IPS DF 6.9 (cell line): ENCODE measurements at regions not wholly inside any gene's neighbourhood (a gene's known extent, or its start where the extent isn't known, plus 50 kb on each side); places are given as distances from the start of the nearest gene placed in this dataset.

Experiments used
- DNase-seq: peaks from one replicate; pipeline ENCODE4 v3.0.0-alpha.2; 2013; ENCODE audit warnings: low read depth, low spot score
- H3K27ac ChIP-seq: one replicate; pipeline ENCODE4 v1.5.1; 2013; ENCODE audit warnings: low read length, control low read depth
- H3K27me3 ChIP-seq: 2 replicates; pipeline ENCODE4 v1.6.1; 2013; ENCODE audit warnings: mild to moderate bottlenecking, low read length; ENCODE audit not compliant: control insufficient read depth, insufficient read depth
- H3K36me3 ChIP-seq: 2 replicates; pipeline ENCODE4 v1.6.1; 2013; ENCODE audit warnings: low read length; ENCODE audit not compliant: control insufficient read depth, insufficient read depth
- H3K4me1 ChIP-seq: 2 replicates; pipeline ENCODE4 v1.6.1; 2013; ENCODE audit warnings: low read length; ENCODE audit not compliant: control insufficient read depth, insufficient read depth
- H3K4me3 ChIP-seq: 2 replicates; pipeline ENCODE4 v1.5.1; 2013; ENCODE audit warnings: mild to moderate bottlenecking, low read length
- H3K9me3 ChIP-seq: 2 replicates; pipeline ENCODE4 v1.6.1; 2013; ENCODE audit warnings: low read length, inconsistent platforms; ENCODE audit not compliant: control insufficient read depth, insufficient read depth
- WGBS: extraction: QIAGEN DNeasy Blood & Tissue Kit; methylation state at CpG from one replicate; pipeline ENCODE4 v1.1.7; 2013; ENCODE audit warnings: mixed read lengths, missing lambda C conversion rate; ENCODE audit not compliant: insufficient read length, insufficient coverage; 5-methylcytosine and 5-hydroxymethylcytosine counted together

GRCh38 chr2:129334128-129334527 is 645.3 kb upstream of the RAB6C start:
- WGBS = no CpG with 5 or more reads among the region's 5 CpGs
- H3K4me1 ChIP-seq = no peaks in the 10 kb centered on the region
- H3K27me3 ChIP-seq = no peaks in the 10 kb centered on the region
- no peak overlapping the region for H3K27ac ChIP-seq
- DNase-seq = no peak
- H3K4me3 ChIP-seq = no peak overlapping the region
- no peaks in the 10 kb centered on the region for H3K36me3 ChIP-seq
- H3K9me3 ChIP-seq = no peaks in the 10 kb centered on the region

- H3K4me3 ChIP-seq = no peak overlapping the region
- WGBS = no CpG with 5 or more reads among the region's 13 CpGs
- no peaks in the 10 kb centered on the region for H3K36me3 ChIP-seq
- no peaks in the 10 kb centered on the region for H3K27me3 ChIP-seq
- DNase-seq = no peak
- no peak overlapping the region for H3K27ac ChIP-seq
- H3K9me3 ChIP-seq = no peaks in the 10 kb centered on the region
- H3K4me1 ChIP-seq = no peaks in the 10 kb centered on the region
These were observed 644.6 kb upstream of the RAB6C start for GRCh38 chr2:129334696-129335410.

GRCh38 chr2:129336276-129336675 is 643.2 kb upstream of the RAB6C start:
- H3K9me3 ChIP-seq = no peaks in the 10 kb centered on the region
- H3K4me1 ChIP-seq = no peaks in the 10 kb centered on the region
- no peaks in the 10 kb centered on the region for H3K36me3 ChIP-seq
- no peak overlapping the region for H3K4me3 ChIP-seq
- no peak overlapping the region for H3K27ac ChIP-seq
- no peak for DNase-seq
- no CpG with 5 or more reads among the region's 1 CpG for WGBS
- no peaks in the 10 kb centered on the region for H3K27me3 ChIP-seq

- DNase-seq = no peak
- Histone ChIP-seq H3K9me3 (no peaks in the 10 kb centered on the region), H3K27me3 (no peaks in the 10 kb centered on the region), H3K4me3 (no peak overlapping the region), H3K27ac (no peak overlapping the region), H3K4me1 (no peaks in the 10 kb centered on the region), H3K36me3 (no peaks in the 10 kb centered on the region)
- WGBS = no CpG with 5 or more reads among the region's 6 CpGs
These were observed 642.4 kb upstream of the RAB6C start for GRCh38 chr2:129337076-129337475.

- Histone ChIP-seq H3K4me1 (no peaks in the 10 kb centered on the region), H3K27ac (no peak overlapping the region), H3K36me3 (no peaks in the 10 kb centered on the region), H3K4me3 (no peak overlapping the region), H3K27me3 (no peaks in the 10 kb centered on the region), H3K9me3 (no peaks in the 10 kb centered on the region)
- no CpG with 5 or more reads among the region's 1 CpG for WGBS
- DNase-seq = no peak
These were observed 633.9 kb upstream of the RAB6C start for GRCh38 chr2:129345540-129345939.

GRCh38 chr2:129347486-129348217 is 631.8 kb upstream of the RAB6C start:
- WGBS = no CpG with 5 or more reads among the region's 11 CpGs
- Histone ChIP-seq H3K4me3 (no peak overlapping the region), H3K4me1 (no peaks in the 10 kb centered on the region), H3K36me3 (no peaks in the 10 kb centered on the region), H3K9me3 (no peaks in the 10 kb centered on the region), H3K27ac (no peak overlapping the region), H3K27me3 (no peaks in the 10 kb centered on the region)
- DNase-seq = no peak

GRCh38 chr2:129354631-129355030 is 624.8 kb upstream of the RAB6C start:
- H3K27ac ChIP-seq = no peak overlapping the region
- H3K9me3 ChIP-seq = no peaks in the 10 kb centered on the region
- no CpG with 5 or more reads among the region's 2 CpGs for WGBS
- no peak for DNase-seq
- no peak overlapping the region for H3K4me3 ChIP-seq
- H3K27me3 ChIP-seq = no peaks in the 10 kb centered on the region
- no peaks in the 10 kb centered on the region for H3K36me3 ChIP-seq
- no peaks in the 10 kb centered on the region for H3K4me1 ChIP-seq

GRCh38 chr2:129361688-129362087 is 617.8 kb upstream of the RAB6C start:
- no peaks in the 10 kb centered on the region for H3K4me1 ChIP-seq
- no CpG with 5 or more reads among the region's 3 CpGs for WGBS
- DNase-seq = no peak
- no peak overlapping the region for H3K4me3 ChIP-seq
- H3K36me3 ChIP-seq = no peaks in the 10 kb centered on the region
- H3K27ac ChIP-seq = no peak overlapping the region
- H3K9me3 ChIP-seq = no peaks in the 10 kb centered on the region
- H3K27me3 ChIP-seq = no peaks in the 10 kb centered on the region

- Histone ChIP-seq H3K36me3 (no peaks in the 10 kb centered on the region), H3K4me3 (no peak overlapping the region), H3K4me1 (no peaks in the 10 kb centered on the region), H3K9me3 (no peaks in the 10 kb centered on the region), H3K27me3 (no peaks in the 10 kb centered on the region), H3K27ac (no peak overlapping the region)
- DNase-seq = no peak
- no CpG with 5 or more reads among the region's 7 CpGs for WGBS
These were observed 613.2 kb upstream of the RAB6C start for GRCh38 chr2:129366263-129366662.

GRCh38 chr2:129367107-129367506 is 612.4 kb upstream of the RAB6C start:
- Histone ChIP-seq H3K4me1 (no peaks in the 10 kb centered on the region), H3K36me3 (no peaks in the 10 kb centered on the region), H3K27me3 (no peaks in the 10 kb centered on the region), H3K27ac (no peak overlapping the region), H3K4me3 (no peak overlapping the region), H3K9me3 (no peaks in the 10 kb centered on the region)
- no peak for DNase-seq
- WGBS = no CpG with 5 or more reads among the region's 4 CpGs

GRCh38 chr2:129369437-129369836 is 610.0 kb upstream of the RAB6C start:
- H3K4me1 ChIP-seq = no peaks in the 10 kb centered on the region
- no peak overlapping the region for H3K4me3 ChIP-seq
- WGBS = no CpG with 5 or more reads among the region's 2 CpGs
- H3K36me3 ChIP-seq = no peaks in the 10 kb centered on the region
- no peaks in the 10 kb centered on the region for H3K9me3 ChIP-seq
- no peaks in the 10 kb centered on the region for H3K27me3 ChIP-seq
- no peak for DNase-seq
- H3K27ac ChIP-seq = no peak overlapping the region
